ENCODE measurements at regions not wholly inside any gene's neighbourhood (a gene's known extent, or its start where the extent isn't known, plus 50 kb on each side); places are given as distances from the start of the nearest gene placed in this dataset.

DNA sequence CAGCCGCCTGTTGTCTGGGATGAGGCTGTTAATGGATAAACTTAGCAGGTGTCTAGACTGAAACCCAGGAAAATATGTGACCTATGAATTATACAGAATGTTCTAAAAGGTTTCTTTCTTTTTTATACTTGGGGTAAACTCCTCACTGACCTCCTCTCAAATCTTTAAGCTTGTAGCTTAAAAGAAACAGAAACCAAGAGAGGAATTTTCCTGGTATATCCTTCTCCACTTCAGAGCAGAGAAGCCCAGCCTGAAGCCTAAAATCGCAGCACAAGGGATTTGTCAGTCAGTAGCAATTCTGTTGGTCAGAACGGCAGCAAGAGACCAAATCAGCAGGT, 99.4 kb upstream of the RIPOR2 start:
- TF ChIP-seq, protein P1, sequence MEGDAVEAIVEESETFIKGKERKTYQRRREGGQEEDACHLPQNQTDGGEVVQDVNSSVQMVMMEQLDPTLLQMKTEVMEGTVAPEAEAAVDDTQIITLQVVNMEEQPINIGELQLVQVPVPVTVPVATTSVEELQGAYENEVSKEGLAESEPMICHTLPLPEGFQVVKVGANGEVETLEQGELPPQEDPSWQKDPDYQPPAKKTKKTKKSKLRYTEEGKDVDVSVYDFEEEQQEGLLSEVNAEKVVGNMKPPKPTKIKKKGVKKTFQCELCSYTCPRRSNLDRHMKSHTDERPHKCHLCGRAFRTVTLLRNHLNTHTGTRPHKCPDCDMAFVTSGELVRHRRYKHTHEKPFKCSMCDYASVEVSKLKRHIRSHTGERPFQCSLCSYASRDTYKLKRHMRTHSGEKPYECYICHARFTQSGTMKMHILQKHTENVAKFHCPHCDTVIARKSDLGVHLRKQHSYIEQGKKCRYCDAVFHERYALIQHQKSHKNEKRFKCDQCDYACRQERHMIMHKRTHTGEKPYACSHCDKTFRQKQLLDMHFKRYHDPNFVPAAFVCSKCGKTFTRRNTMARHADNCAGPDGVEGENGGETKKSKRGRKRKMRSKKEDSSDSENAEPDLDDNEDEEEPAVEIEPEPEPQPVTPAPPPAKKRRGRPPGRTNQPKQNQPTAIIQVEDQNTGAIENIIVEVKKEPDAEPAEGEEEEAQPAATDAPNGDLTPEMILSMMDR (conservative IDR thresholded peaks at IDR 0.05 in 1 of 2, IDR thresholded peaks at IDR 0.05 in 1 of 2; ENCODE audit: low read depth in 1 of 2, low read length in 2 of 2): no peak
- TF ChIP-seq EZH2 (IDR thresholded peaks at IDR 0.05; ENCODE audit: low read length, missing control alignments): no peak

Measured in fibroblast of lung (primary cell).